B cell (primary cell): ENCODE measurements at regions not wholly inside any gene's neighbourhood (a gene's known extent, or its start where the extent isn't known, plus 50 kb on each side); places are given as distances from the start of the nearest gene placed in this dataset.

Experiments used
- ATAC-seq: fragments of 200-7000 bp; cut with Tn5 transposase; one replicate; pipeline ENCODE4 v1.10.0; 2021; ENCODE audit warnings: low read depth, mild to moderate bottlenecking, moderate number of reproducible peaks, moderate library complexity
- CTCF ChIA-PET: fragments of 350-600 bp; sonication (Branson Sonifier 250); formaldehyde crosslinking; loops from one replicate; lab custom pipeline; 2021; ENCODE audit warnings: antibody characterized with exemption, inconsistent platforms; lab: Charles Lee
- POLR2A ChIA-PET: fragments of 350-600 bp; sonication (Branson Sonifier 250); formaldehyde crosslinking; loops from one replicate; lab custom pipeline; 2021; ENCODE audit warnings: antibody characterized with exemption; lab: Charles Lee
- DNase-seq: peaks from one replicate; pipeline ENCODE4 v3.0.0; 2013
- H2AFZ ChIP-seq: 2 replicates; pipeline ENCODE4 v1.6.1; 2012; ENCODE audit warnings: mild to moderate bottlenecking, low read depth, low read length; ENCODE audit not compliant: insufficient read depth, poor library complexity, severe bottlenecking
- H3K27ac ChIP-seq, 2 donors: 1 replicate in 1 of 2; 2 replicates in 1 of 2; pipeline ENCODE4 v1.5.1; 2012 to 2013; ENCODE audit warnings: low read length in 2 of 2, mild to moderate bottlenecking in 2 of 2, moderate library complexity in 1 of 2
- H3K27me3 ChIP-seq, 4 experiments: fragments of 200-600 bp in 1 of 4; sonication (generic) in 1 of 4; replicated peaks in 1 of 4; 1 replicate in 2 of 4; 2 replicates in 2 of 4; pipeline versions ENCODE4 v1.6.1 to v1.7.0; 2013 to 2016; ENCODE audit warnings: low read length in 3 of 4, mild to moderate bottlenecking in 2 of 4, mixed read lengths in 1 of 4, moderate library complexity in 1 of 4; ENCODE audit not compliant: insufficient read depth in 4 of 4, control insufficient read depth in 3 of 4; ENCODE audit errors: control extremely low read depth in 1 of 4
- H3K36me3 ChIP-seq, 2 experiments: replicated peaks in 1 of 2; 1 replicate in 1 of 2; 2 replicates in 1 of 2; pipeline versions ENCODE4 v1.6.1 to v1.7.1; 2013; ENCODE audit warnings: low read length in 1 of 2; ENCODE audit not compliant: insufficient read depth in 2 of 2, control insufficient read depth in 1 of 2; ENCODE audit errors: control extremely low read depth in 1 of 2, extremely low read depth in 1 of 2
- H3K4me1 ChIP-seq, 2 donors: fragments of 200-600 bp in 1 of 2; sonication (generic) in 1 of 2; 1 replicate in 1 of 2; 2 replicates in 1 of 2; pipeline versions ENCODE4 v1.5.1 to v1.6.1; 2013 to 2017; ENCODE audit warnings: low read length in 2 of 2; ENCODE audit not compliant: control insufficient read depth in 2 of 2, insufficient read depth in 2 of 2
- H3K4me2 ChIP-seq: replicated peaks from 2 replicates; pipeline ENCODE3; 2012; ENCODE audit warnings: mild to moderate bottlenecking, low read depth, low read length; ENCODE audit not compliant: poor library complexity, severe bottlenecking
- H3K4me3 ChIP-seq, 5 experiments: fragments of 200-600 bp in 1 of 5; sonication (generic) in 1 of 5; 1 replicate in 3 of 5; 2 replicates in 2 of 5; pipeline versions ENCODE4 v1.5.1 to v1.7.0; 2011 to 2016; ENCODE audit warnings: low read length in 4 of 5, mild to moderate bottlenecking in 4 of 5, low read depth in 2 of 5, control low read depth in 1 of 5, moderate library complexity in 1 of 5; ENCODE audit not compliant: insufficient read depth in 1 of 5; ENCODE audit errors: control extremely low read depth in 1 of 5, extremely low read depth in 1 of 5
- H3K79me2 ChIP-seq: fragments of 200-600 bp; sonication (generic); one replicate; pipeline ENCODE4 v1.6.0; 2016; ENCODE audit warnings: low read length; ENCODE audit not compliant: control insufficient read depth, insufficient read depth
- H3K9ac ChIP-seq: fragments of 200-600 bp; sonication (generic); 2 replicates; pipeline ENCODE4 v1.6.1; 2017; ENCODE audit warnings: mild to moderate bottlenecking, low read length, moderate library complexity
- H3K9me3 ChIP-seq, 3 donors: one replicate each; pipeline versions ENCODE4 v1.6.1 to v1.7.1; 2013; ENCODE audit warnings: low read length in 2 of 3; ENCODE audit not compliant: control insufficient read depth in 2 of 3, insufficient read depth in 1 of 3; ENCODE audit errors: control extremely low read depth in 1 of 3
- H4K20me1 ChIP-seq: 2 replicates; pipeline ENCODE4 v1.6.0; 2012; ENCODE audit warnings: mild to moderate bottlenecking, low read length; ENCODE audit not compliant: insufficient read depth, control insufficient read depth, poor library complexity, severe bottlenecking
- H3K27ac Mint-ChIP-seq: one replicate; pipeline ENCODE4 v1.8.0; 2021; ENCODE audit warnings: mixed read lengths
- H3K27me3 Mint-ChIP-seq: one replicate; pipeline ENCODE4 v1.8.0; 2021; ENCODE audit warnings: mixed read lengths
- H3K4me1 Mint-ChIP-seq: one replicate; pipeline ENCODE4 v1.8.0; 2021; ENCODE audit warnings: mixed read lengths
- H3K4me3 Mint-ChIP-seq: one replicate; pipeline ENCODE4 v1.8.0; 2021; ENCODE audit warnings: mixed read lengths
- H3K9me3 Mint-ChIP-seq: one replicate; pipeline ENCODE4 v1.8.0; 2022; ENCODE audit warnings: mixed read lengths; ENCODE audit not compliant: insufficient read depth
- CTCF ChIP-seq: fragments of 200-600 bp; IDR thresholded peaks from one replicate; pipeline ENCODE4 v1.8.0; 2022; ENCODE audit warnings: antibody characterized with exemption, mild to moderate bottlenecking
- EZH2 ChIP-seq: IDR thresholded peaks from 2 replicates; pipeline ENCODE4 v1.6.1; 2012; ENCODE audit warnings: borderline replicate concordance, low read depth, mild to moderate bottlenecking, moderate library complexity, low read length; ENCODE audit not compliant: insufficient read depth, poor library complexity, severe bottlenecking
- WGBS: methylation state at CpG from one replicate; pipeline ENCODE4 v1.1.5; 2013; ENCODE audit warnings: missing lambda C conversion rate; ENCODE audit not compliant: insufficient coverage; 5-methylcytosine and 5-hydroxymethylcytosine counted together
- intact Hi-C: fragments of 100-400 bp; cut with micrococcal nuclease; formaldehyde crosslinking; loops from one replicate; pipeline ENCODE4 v1.10.0; 2022

GRCh38 chr3:18657858-18658820 is 233.0 kb upstream of the SATB1 start:
- Histone ChIP-seq H3K79me2 (no peaks in the 10 kb centered on the region), H3K4me3 (no peak overlapping the region), H3K4me1 (no peaks in the 10 kb centered on the region), H3K27ac (no peak overlapping the region), H3K36me3 (no peaks in the 10 kb centered on the region), H3K9ac (no peak overlapping the region), H3K27me3 (no peaks in the 10 kb centered on the region), H3K4me2 (no peak overlapping the region), H3K9me3 (no peaks in the 10 kb centered on the region), H2AFZ (no peak overlapping the region), H4K20me1 (no peaks in the 10 kb centered on the region)
- TF ChIP-seq EZH2, result no peak
- TF ChIP-seq CTCF, result no peak
- POLR2A ChIA-PET, result no interaction called here
- Mint-ChIP-seq H3K9me3 (no peaks in the 10 kb centered on the region), H3K27ac (no peak overlapping the region), H3K4me1 (no peaks in the 10 kb centered on the region), H3K27me3 (no peaks in the 10 kb centered on the region), H3K4me3 (no peak overlapping the region)
- CTCF ChIA-PET, result no interaction called here
- ATAC-seq (no peak), DNase-seq (no peak)
- intact Hi-C loops, result no loop called here
- WGBS, result 36% methylated on average over 2 of the region's 6 CpGs

- no peak for ATAC-seq
- H3K79me2 ChIP-seq, result no peaks in the 10 kb centered on the region
- ChIA-PET CTCF (no interaction called here), POLR2A (no interaction called here)
- no peak overlapping the region for H2AFZ ChIP-seq
- no peak overlapping the region for H3K9ac ChIP-seq
- no peaks in the 10 kb centered on the region for H3K36me3 ChIP-seq
- no peaks in the 10 kb centered on the region for H3K9me3 Mint-ChIP-seq
- no peaks in the 10 kb centered on the region for H3K9me3 ChIP-seq
- H3K27ac Mint-ChIP-seq, result no peak overlapping the region
- no peak for TF ChIP-seq CTCF
- no peak for TF ChIP-seq EZH2
- H4K20me1 ChIP-seq, result no peaks in the 10 kb centered on the region
- H3K4me2 ChIP-seq, result no peak overlapping the region
- no peaks in the 10 kb centered on the region for H3K4me1 Mint-ChIP-seq
- H3K27me3 ChIP-seq, result no peaks in the 10 kb centered on the region
- no peaks in the 10 kb centered on the region for H3K27me3 Mint-ChIP-seq
- H3K4me3 ChIP-seq, result no peak overlapping the region
- WGBS, result 90% methylated on average over 2 of the region's 5 CpGs
- DNase-seq, result no peak
- no peaks in the 10 kb centered on the region for H3K4me1 ChIP-seq
- intact Hi-C loops, result no loop called here
- no peak overlapping the region for H3K4me3 Mint-ChIP-seq
- H3K27ac ChIP-seq, result no peak overlapping the region
Measured at GRCh38 chr3:18656866-18657265, 231.7 kb upstream of the SATB1 start.
